Keratinocyte (primary cell): ENCODE measurements at regions not wholly inside any gene's neighbourhood (a gene's known extent, or its start where the extent isn't known, plus 50 kb on each side); places are given as distances from the start of the nearest gene placed in this dataset.

Experiments used
- DNase-seq: peaks from one replicate; pipeline ENCODE4 v3.0.0-alpha.2; 2011; ENCODE audit warnings: low read depth, missing footprints, low spot score
- FAIRE-seq: peaks from 2 replicates; lab custom pipeline; 2011; peaks lifted over from hg19 to GRCh38; lab: Jason Lieb, UNC
- H2AFZ ChIP-seq: 2 replicates; pipeline ENCODE4 v1.6.0; 2012; ENCODE audit warnings: low read length, control low read depth, inconsistent platforms; ENCODE audit not compliant: control insufficient read depth
- H3K27ac ChIP-seq: 2 replicates; pipeline ENCODE4 v1.5.1; 2011; ENCODE audit warnings: low read length; ENCODE audit not compliant: control insufficient read depth, insufficient read depth
- H3K27me3 ChIP-seq: 3 replicates; pipeline ENCODE4 v1.6.0; 2011; ENCODE audit warnings: low read length; ENCODE audit not compliant: control insufficient read depth, insufficient read depth; ENCODE audit errors: extremely low read depth
- H3K36me3 ChIP-seq, 2 experiments: 2 replicates in 1 of 2; 3 replicates in 1 of 2; pipeline ENCODE4 v1.5.1; 2011; ENCODE audit warnings: low read length in 2 of 2, mild to moderate bottlenecking in 1 of 2; ENCODE audit not compliant: control insufficient read depth in 2 of 2, insufficient read depth in 2 of 2; ENCODE audit errors: extremely low read depth in 1 of 2
- H3K4me1 ChIP-seq: 3 replicates; pipeline ENCODE4 v1.5.1; 2011; ENCODE audit warnings: low read length; ENCODE audit not compliant: control insufficient read depth, insufficient read depth; ENCODE audit errors: extremely low read depth
- H3K4me2 ChIP-seq: 3 replicates; pipeline ENCODE4 v1.6.0; 2011; ENCODE audit warnings: low read depth, low read length; ENCODE audit not compliant: control insufficient read depth, insufficient read depth; ENCODE audit errors: extremely low read depth
- H3K4me3 ChIP-seq, 3 experiments: fragments of 200-600 bp in 1 of 3; sonication (generic) in 1 of 3; 2 replicates in 2 of 3; 3 replicates in 1 of 3; pipeline ENCODE4 v1.5.1; 2011 to 2016; ENCODE audit warnings: low read length in 3 of 3, mild to moderate bottlenecking in 3 of 3, control low read depth in 2 of 3, inconsistent platforms in 1 of 3, low read depth in 1 of 3, mixed read lengths in 1 of 3, mixed run types in 1 of 3, moderate library complexity in 1 of 3; ENCODE audit not compliant: control insufficient read depth in 2 of 3, insufficient read depth in 2 of 3; ENCODE audit errors: extremely low read depth in 1 of 3
- H3K79me2 ChIP-seq: 2 replicates; pipeline ENCODE4 v1.6.0; 2012; ENCODE audit warnings: low read length; ENCODE audit not compliant: control insufficient read depth, insufficient read depth
- H3K9ac ChIP-seq: 3 replicates; pipeline ENCODE4 v1.6.0; 2011; ENCODE audit warnings: low read length; ENCODE audit not compliant: control insufficient read depth, insufficient read depth; ENCODE audit errors: extremely low read depth
- H3K9me1 ChIP-seq: 3 replicates; pipeline ENCODE4 v1.6.0; 2011; ENCODE audit warnings: low read length; ENCODE audit not compliant: control insufficient read depth, insufficient read depth; ENCODE audit errors: extremely low read depth
- H3K9me3 ChIP-seq: 2 replicates; pipeline ENCODE4 v1.5.1; 2012; ENCODE audit warnings: low read depth, low read length; ENCODE audit not compliant: control insufficient read depth
- H4K20me1 ChIP-seq: 3 replicates; pipeline ENCODE4 v1.6.0; 2011; ENCODE audit warnings: low read length; ENCODE audit not compliant: control insufficient read depth, insufficient read depth; ENCODE audit errors: extremely low read depth
- CTCF ChIP-seq, 3 experiments: IDR thresholded peaks in 1 of 3; conservative IDR thresholded peaks in 1 of 3; optimal IDR thresholded peaks in 1 of 3; 2 replicates in 2 of 3; 3 replicates in 1 of 3; pipeline versions ENCODE3 to v1.5.1; 2011; ENCODE audit warnings: low read length in 3 of 3, mild to moderate bottlenecking in 3 of 3, moderate library complexity in 2 of 3, control low read depth in 1 of 3, inconsistent platforms in 1 of 3; ENCODE audit not compliant: insufficient read depth in 2 of 3; ENCODE audit errors: extremely low read depth in 1 of 3
- EZH2 ChIP-seq: IDR thresholded peaks from one replicate; pipeline ENCODE4 v1.6.1; 2012; ENCODE audit warnings: inconsistent platforms, mild to moderate bottlenecking, low read length, moderate library complexity
- dilution Hi-C: fragments of 300-500 bp; cut with MboI; formaldehyde crosslinking; loops from one replicate; pipeline ENCODE4 v1.7.0; 2020; ENCODE audit warnings: low sequenced_read_pairs; ENCODE audit not compliant: extremely low pct_ligation_motif_present

DNA sequence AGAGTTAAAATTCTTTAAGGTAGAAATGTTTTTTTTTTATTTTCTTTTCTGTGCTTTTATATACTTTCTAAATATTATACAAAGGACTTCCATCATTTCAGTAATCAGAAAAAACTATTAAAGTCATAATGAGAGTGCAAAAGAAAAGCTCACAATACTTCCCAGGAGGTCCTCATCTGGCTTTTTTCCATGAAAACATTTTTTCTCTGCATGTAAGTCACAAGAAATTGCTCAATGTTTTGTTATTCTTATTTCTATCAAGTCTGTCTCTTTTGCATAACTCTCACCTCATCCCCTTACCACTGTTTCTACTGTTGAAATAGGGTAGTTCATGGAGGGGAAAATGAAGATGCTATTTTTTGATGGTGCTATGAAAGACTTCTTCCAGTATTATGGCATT, 375.0 kb downstream of the TMEM232 start:
- FAIRE-seq, result no peak

GRCh38 chr5:110354311-110354710, 372.2 kb downstream of the TMEM232 start:
- Histone ChIP-seq H3K4me2 (no peak overlapping the region), H3K36me3 (no peaks in the 10 kb centered on the region), H3K27me3 (no peaks in the 10 kb centered on the region), H4K20me1 (no peaks in the 10 kb centered on the region), H2AFZ (no peak overlapping the region), H3K9me3 (no peaks in the 10 kb centered on the region), H3K27ac (no peak overlapping the region), H3K4me1 (no peaks in the 10 kb centered on the region), H3K9me1 (no peaks in the 10 kb centered on the region), H3K79me2 (no peaks in the 10 kb centered on the region), H3K4me3 (no peak overlapping the region), H3K9ac (no peak overlapping the region)
- DNase-seq, result no peak
- TF ChIP-seq EZH2, result no peak
- TF ChIP-seq CTCF (optimal IDR thresholded peaks at IDR 0.05 in 1 of 3, IDR thresholded peaks at IDR 0.05 in 1 of 3, conservative IDR thresholded peaks at IDR 0.05 in 1 of 3; ENCODE audit: extremely low read depth in 1 of 3, insufficient read depth in 2 of 3, low read length in 3 of 3), result no peak
- no peak for FAIRE-seq
- dilution Hi-C loops, result no loop called here

More for the DNA sequence above, 375.0 kb downstream of the TMEM232 start:
- no peak for DNase-seq
- Histone ChIP-seq H3K4me2 (no peak overlapping the region), H3K79me2 (no peaks in the 10 kb centered on the region), H3K27ac (no peak overlapping the region), H2AFZ (no peak overlapping the region), H3K36me3 (no peaks in the 10 kb centered on the region), H3K4me3 (no peak overlapping the region), H4K20me1 (no peaks in the 10 kb centered on the region), H3K9ac (no peak overlapping the region), H3K4me1 (no peaks in the 10 kb centered on the region), H3K9me3 (no peaks in the 10 kb centered on the region), H3K27me3 (no peaks in the 10 kb centered on the region), H3K9me1 (no peaks in the 10 kb centered on the region)
- TF ChIP-seq CTCF (optimal IDR thresholded peaks at IDR 0.05 in 1 of 3, IDR thresholded peaks at IDR 0.05 in 1 of 3, conservative IDR thresholded peaks at IDR 0.05 in 1 of 3; ENCODE audit: extremely low read depth in 1 of 3, insufficient read depth in 2 of 3, low read length in 3 of 3) (no peak), EZH2 (no peak)
- dilution Hi-C loops, result no loop called here
